ENCODE measurements at regions not wholly inside any gene's neighbourhood (a gene's known extent, or its start where the extent isn't known, plus 50 kb on each side); places are given as distances from the start of the nearest gene placed in this dataset.

DNA sequence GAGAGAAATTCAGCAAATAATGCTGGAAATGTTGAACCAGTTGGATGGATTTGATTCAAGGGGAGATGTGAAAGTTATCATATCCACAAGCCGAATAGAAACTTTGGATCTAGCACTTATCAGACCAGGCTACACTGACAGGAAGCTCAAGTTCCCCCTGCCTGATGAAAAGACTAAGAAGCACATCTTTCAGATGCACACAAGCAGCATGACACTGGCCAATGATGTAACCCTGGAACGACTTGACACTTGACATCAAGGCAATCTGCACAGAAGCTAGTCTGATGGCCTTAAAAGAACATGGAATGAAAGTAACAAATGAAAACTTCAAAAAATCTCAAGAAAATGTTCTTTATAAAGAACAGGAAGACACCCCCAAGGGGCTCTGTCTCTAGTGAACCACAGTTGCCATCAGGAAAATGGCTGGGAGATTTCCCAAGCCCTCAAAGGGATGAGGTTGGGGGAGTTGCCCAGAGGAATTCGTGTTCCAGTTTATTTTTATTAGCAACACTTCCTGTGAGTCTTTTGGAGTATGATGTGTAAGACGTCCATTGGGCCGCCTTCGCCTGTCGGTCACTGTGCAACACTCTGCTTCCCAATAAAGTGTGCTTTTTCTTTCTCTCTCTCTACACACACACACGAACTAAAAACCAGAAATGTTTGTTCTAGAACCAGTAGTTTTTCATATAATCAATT, 200.0 kb downstream of the HIBADH start:
- H3K4me1 ChIP-seq (replicated peaks in 1 of 4; ENCODE audit: control insufficient read depth in 3 of 4, insufficient read depth in 4 of 4, low read length in 3 of 4): no peaks in the 10 kb centered on the region
- no peak overlapping the region for H3K9ac ChIP-seq (replicated peaks in 1 of 4; ENCODE audit: extremely low read depth in 1 of 4, low read depth in 3 of 4, low read length in 3 of 4)
- no peak overlapping the region for H3K14ac ChIP-seq (ENCODE audit: insufficient read length)
- H4K20me1 ChIP-seq (replicated peaks in 1 of 2; ENCODE audit: control insufficient read depth in 1 of 2, insufficient read depth in 2 of 2, low read length in 2 of 2): no peaks in the 10 kb centered on the region
- no peak overlapping the region for H2AFZ ChIP-seq (ENCODE audit: low read length)
- H3K56ac ChIP-seq (replicated peaks; ENCODE audit: insufficient read length, low read depth, low read length): no peak overlapping the region
- H4K5ac ChIP-seq (ENCODE audit: insufficient read length, low read depth, low read length): no peak overlapping the region
- no peak overlapping the region for H3K27ac ChIP-seq (ENCODE audit: low read depth, low read length)
- H2AK5ac ChIP-seq (ENCODE audit: low read depth, low read length): no peak overlapping the region
- H2BK12ac ChIP-seq (ENCODE audit: low read depth, low read length): no peak overlapping the region
- H3K79me2 ChIP-seq (ENCODE audit: control insufficient read depth in 1 of 2, insufficient read depth in 2 of 2, low read length in 2 of 2): no peaks in the 10 kb centered on the region
- CTCF ChIA-PET (ENCODE audit: partially characterized antibody): no interaction called here
- H3K4me3 ChIP-seq (ENCODE audit: extremely low read depth in 1 of 4, insufficient read depth in 2 of 4, low read depth in 3 of 4, low read length in 4 of 4): no peak overlapping the region
- no peak overlapping the region for H2BK20ac ChIP-seq (ENCODE audit: low read length)
- H3K4ac ChIP-seq (replicated peaks; ENCODE audit: insufficient read length, low read depth, low read length): no peak overlapping the region
- no peak overlapping the region for H4K91ac ChIP-seq (replicated peaks; ENCODE audit: insufficient read length, low read length)
- DNase-seq (ENCODE audit: low read depth in 1 of 2, low spot score in 2 of 2): no peak
- no peaks in the 10 kb centered on the region for H3K23me2 ChIP-seq (ENCODE audit: low read depth, low read length)
- no peak overlapping the region for H3K4me2 ChIP-seq (ENCODE audit: insufficient read depth in 1 of 2, low read depth in 2 of 2, low read length in 2 of 2)
- H2BK15ac ChIP-seq (ENCODE audit: low read length): no peak overlapping the region
- H3K36me3 ChIP-seq (ENCODE audit: control insufficient read depth in 2 of 4, insufficient read depth in 4 of 4, low read length in 3 of 4): no peaks in the 10 kb centered on the region
- H2BK5ac ChIP-seq (ENCODE audit: low read depth, low read length): no peak overlapping the region
- peaks cover 0 to 1% (median 0%) of the 10 kb centered on the region in 4 experiments; a peak in 1 of 7 replicates for H3K27me3 ChIP-seq (replicated peaks in 1 of 4; ENCODE audit: control insufficient read depth in 3 of 4, extremely low read depth in 1 of 4, insufficient read depth in 3 of 4, low read length in 3 of 4)
- no peaks in the 10 kb centered on the region for H3K9me3 ChIP-seq (ENCODE audit: insufficient read depth in 2 of 2, low read depth in 1 of 2, low read length in 1 of 2)
- TF ChIP-seq EZH2 (IDR thresholded peaks at IDR 0.05; ENCODE audit: low read depth, low read length, severe bottlenecking) (no peak), POLR2AphosphoS5 (IDR thresholded peaks at IDR 0.05; ENCODE audit: low read depth, low read length) (no peak), SP4 (IDR thresholded peaks at IDR 0.05; ENCODE audit: low read length) (no peak), MAFK (IDR thresholded peaks at IDR 0.05; ENCODE audit: low read depth, low read length) (no peak), SP1 (IDR thresholded peaks at IDR 0.05; ENCODE audit: low read depth, low read length) (no peak), NRF1 (IDR thresholded peaks at IDR 0.05; ENCODE audit: low read depth, low read length) (no peak), FOSL1 (IDR thresholded peaks at IDR 0.05; ENCODE audit: insufficient read depth, low read depth, low read length) (no peak), SIN3A (conservative IDR thresholded peaks at IDR 0.05 in 1 of 2, IDR thresholded peaks at IDR 0.05 in 1 of 2; ENCODE audit: low read depth in 1 of 2, low read length in 2 of 2) (no peak), KDM4A (IDR thresholded peaks at IDR 0.05; ENCODE audit: low read depth, low read length, severe bottlenecking) (no peak), CBX8 (IDR thresholded peaks at IDR 0.05; ENCODE audit: borderline replicate concordance, low read depth, low read length) (no peak), CHD2 (IDR thresholded peaks at IDR 0.05; ENCODE audit: low read length) (no peak)
- no peak for FAIRE-seq
- POLR2A ChIA-PET (ENCODE audit: partially characterized antibody): no interaction called here
- no peaks in the 10 kb centered on the region for H3K79me1 ChIP-seq (ENCODE audit: low read depth, low read length)
- 78% methylated on average over 8 of the region's 8 CpGs; no CpG with 5 or more reads in 1 of the 2 experiments for WGBS, 2 experiments (ENCODE audit: extremely low coverage in 1 of 2, insufficient coverage in 1 of 2, insufficient read length in 1 of 2, insufficient replicate concordance in 2 of 2, low coverage in 1 of 2, low lambda C conversion rate in 2 of 2, missing lambda C conversion rate in 1 of 2)
- no peak overlapping the region for H3K18ac ChIP-seq (ENCODE audit: extremely low read depth, low read length)
- H4K8ac ChIP-seq (ENCODE audit: extremely low read depth, insufficient read depth, low read length): no peak overlapping the region
- H2BK120ac ChIP-seq (replicated peaks; ENCODE audit: low read depth, low read length): no peak overlapping the region
- H3K23ac ChIP-seq (ENCODE audit: insufficient read length): no peak overlapping the region
